HCT116 (cell line): ENCODE measurements at regions not wholly inside any gene's neighbourhood (a gene's known extent, or its start where the extent isn't known, plus 50 kb on each side); places are given as distances from the start of the nearest gene placed in this dataset.

Experiments
- ATAC-seq: fragments of 200-7000 bp; cut with Tn5 transposase; 2 replicates; pipeline ENCODE4 v1.9.1; 2020; ENCODE audit warnings: mild to moderate bottlenecking, moderate library complexity
- BruUV-seq: library from RNA; stranded (reverse); fragments of 400-500 nt; replicated peaks from 2 replicates; lab custom pipeline; 2021; lab: Mats Ljungman, UMichigan
- CTCF ChIA-PET: fragments of 300-600 bp; sonication (Branson Sonifier 250); formaldehyde crosslinking; loops from one replicate; lab custom pipeline; 2021; ENCODE audit warnings: antibody characterized with exemption; lab: Charles Lee
- POLR2A ChIA-PET: fragments of 300-600, 350-600 bp; sonication (Branson Sonifier 250); formaldehyde crosslinking; loops from one replicate; lab custom pipeline; 2021; ENCODE audit warnings: antibody characterized with exemption; lab: Charles Lee
- RAD21 ChIA-PET, 2 experiments: fragments of 300-600 bp; sonication (Branson Sonifier 250); formaldehyde crosslinking; loops; one replicate each; lab custom pipeline; 2023; ENCODE audit warnings: low total read pairs in 2 of 2; ENCODE audit not compliant: uncharacterized antibody in 2 of 2, unreplicated experiment in 2 of 2, low non-redundant PET in 1 of 2; lab: Charles Lee
- DNase-seq: peaks from one replicate; pipeline ENCODE4 v3.0.0-alpha.2; 2010; ENCODE audit warnings: low read depth, low spot score
- H2AFZ ChIP-seq: fragments of 200-600 bp; shearing (Covaris generic), sonication (generic); 2 replicates; pipeline ENCODE4 v1.6.1; 2017; ENCODE audit warnings: low read depth, mixed run types, mixed read lengths, antibody characterized with exemption, low read length; ENCODE audit not compliant: poor library complexity, severe bottlenecking
- H3K27ac ChIP-seq: 2 replicates; pipeline ENCODE4 v1.5.1; 2012; ENCODE audit warnings: low read depth, low read length
- H3K27me3 ChIP-seq: fragments of 200-600 bp; sonication (generic); 2 replicates; pipeline ENCODE4 v1.6.1; 2016; ENCODE audit warnings: mixed run types, low read length, mixed read lengths; ENCODE audit not compliant: insufficient read depth
- H3K36me3 ChIP-seq, 2 experiments: fragments of 200-500 bp in 1 of 2; fragments of 200-600 bp in 1 of 2; sonication (Bioruptor generic) in 1 of 2; sonication (generic) in 1 of 2; 2 replicates each; pipeline versions ENCODE4 v1.5.1 to v1.6.1; 2014 to 2016; ENCODE audit warnings: low read length in 2 of 2, inconsistent platforms in 1 of 2, mixed read lengths in 1 of 2, mixed run types in 1 of 2; ENCODE audit not compliant: insufficient read depth in 2 of 2, control insufficient read depth in 1 of 2
- H3K4me1 ChIP-seq, 2 experiments: fragments of 200-600 bp in 1 of 2; sonication (generic) in 1 of 2; 2 replicates each; pipeline versions ENCODE4 v1.5.1 to v1.6.1; 2012 to 2017; ENCODE audit warnings: low read length in 2 of 2, inconsistent platforms in 1 of 2, mild to moderate bottlenecking in 1 of 2, mixed read lengths in 1 of 2, mixed run types in 1 of 2, moderate library complexity in 1 of 2; ENCODE audit not compliant: insufficient read depth in 2 of 2, control insufficient read depth in 1 of 2
- H3K4me2 ChIP-seq: fragments of 200-600 bp; sonication (generic); 2 replicates; pipeline ENCODE4 v1.6.1; 2017; ENCODE audit warnings: mixed run types, low read length, mixed read lengths
- H3K4me3 ChIP-seq, 2 experiments: fragments of 200-600 bp in 1 of 2; sonication (generic) in 1 of 2; replicated peaks in 1 of 2; 2 replicates each; pipeline ENCODE4 v1.5.1; 2011 to 2016; ENCODE audit warnings: low read length in 2 of 2, control low read depth in 1 of 2, low read depth in 1 of 2, mild to moderate bottlenecking in 1 of 2, mixed read lengths in 1 of 2, mixed run types in 1 of 2
- H3K79me2 ChIP-seq: fragments of 200-600 bp; sonication (generic); 2 replicates; pipeline ENCODE4 v1.6.1; 2017; ENCODE audit warnings: mild to moderate bottlenecking, mixed run types, low read length, moderate library complexity, mixed read lengths; ENCODE audit not compliant: insufficient read depth
- H3K9ac ChIP-seq: fragments of 200-600 bp; sonication (generic); 2 replicates; pipeline ENCODE4 v1.6.1; 2016; ENCODE audit warnings: low read length, mixed read lengths
- H3K9me2 ChIP-seq: fragments of 200-600 bp; sonication (generic), shearing (Covaris generic); 2 replicates; pipeline ENCODE4 v1.6.1; 2017; ENCODE audit warnings: mixed run types, mild to moderate bottlenecking, moderate library complexity; ENCODE audit not compliant: insufficient read depth
- H3K9me3 ChIP-seq, 2 experiments: fragments of 200-500 bp in 1 of 2; fragments of 200-600 bp in 1 of 2; sonication (Bioruptor generic) in 1 of 2; sonication (generic) in 1 of 2; 2 replicates each; pipeline ENCODE4 v1.6.1; 2014 to 2017; ENCODE audit warnings: low read length in 2 of 2, mixed read lengths in 2 of 2, inconsistent platforms in 1 of 2, low read depth in 1 of 2, mild to moderate bottlenecking in 1 of 2, mixed run types in 1 of 2, moderate library complexity in 1 of 2; ENCODE audit not compliant: control insufficient read depth in 1 of 2, insufficient read depth in 1 of 2
- H4K20me1 ChIP-seq: fragments of 200-600 bp; sonication (generic), shearing (Covaris generic); 2 replicates; pipeline ENCODE4 v1.6.1; 2017; ENCODE audit warnings: mixed run types, mild to moderate bottlenecking, moderate library complexity; ENCODE audit not compliant: insufficient read depth
- ATF3 ChIP-seq: IDR thresholded peaks from 2 replicates; pipeline ENCODE4 v1.6.1; 2012
- CBX3 ChIP-seq: IDR thresholded peaks from 2 replicates; pipeline ENCODE4 v1.6.1; 2012; ENCODE audit warnings: low read depth
- CEBPB ChIP-seq: IDR thresholded peaks from 2 replicates; pipeline ENCODE4 v1.6.1; 2012; ENCODE audit warnings: low read depth
- EGR1 ChIP-seq: IDR thresholded peaks from 2 replicates; pipeline ENCODE4 v1.6.1; 2012; ENCODE audit warnings: low read depth
- ELF1 ChIP-seq: IDR thresholded peaks from 2 replicates; pipeline ENCODE4 v1.6.1; 2012; ENCODE audit warnings: low read depth, borderline replicate concordance
- EZH2 ChIP-seq: fragments of 200-600 bp; sonication (generic); IDR thresholded peaks from 2 replicates; pipeline ENCODE4 v1.6.1; 2017; ENCODE audit warnings: antibody characterized with exemption, mixed run types
- EZH2phosphoT487 ChIP-seq: fragments of 200-600 bp; IDR thresholded peaks from 2 replicates; pipeline ENCODE4 v1.6.1; 2018; ENCODE audit warnings: antibody characterized with exemption, borderline replicate concordance
- FOSL1 ChIP-seq: IDR thresholded peaks from 2 replicates; pipeline ENCODE4 v1.6.1; 2012; ENCODE audit warnings: low read depth
- JUND ChIP-seq: IDR thresholded peaks from 2 replicates; pipeline ENCODE4 v1.6.1; 2012
- MAX ChIP-seq: IDR thresholded peaks from 2 replicates; pipeline ENCODE4 v1.6.1; 2012
- POLR2A ChIP-seq: IDR thresholded peaks from 2 replicates; pipeline ENCODE4 v1.7.0; 2011; ENCODE audit warnings: borderline replicate concordance; ENCODE audit not compliant: insufficient read depth, insufficient read length; ENCODE audit errors: extremely low read depth
- POLR2AphosphoS5 ChIP-seq: IDR thresholded peaks from 2 replicates; pipeline ENCODE4 v1.6.1; 2011; ENCODE audit warnings: mild to moderate bottlenecking, low read depth, low read length, moderate library complexity
- RAD21 ChIP-seq: IDR thresholded peaks from 2 replicates; pipeline ENCODE4 v1.6.1; 2012; ENCODE audit warnings: low read depth, mild to moderate bottlenecking
- REST ChIP-seq: IDR thresholded peaks from 2 replicates; pipeline ENCODE4 v1.6.1; 2012; ENCODE audit warnings: low read depth
- SIN3A ChIP-seq: IDR thresholded peaks from 2 replicates; pipeline ENCODE4 v1.6.1; 2012; ENCODE audit warnings: low read depth
- SP1 ChIP-seq: IDR thresholded peaks from 2 replicates; pipeline ENCODE4 v1.6.1; 2012; ENCODE audit warnings: low read depth
- TCF7L2 ChIP-seq: IDR thresholded peaks from 2 replicates; pipeline ENCODE4 v1.7.0; 2011; ENCODE audit warnings: borderline replicate concordance, inconsistent platforms; ENCODE audit not compliant: insufficient read depth, insufficient read length; ENCODE audit errors: extremely low read depth
- ZNF274 ChIP-seq: fragments of 200-500 bp; sonication (Bioruptor generic); IDR thresholded peaks from 2 replicates; pipeline ENCODE4 v1.6.1; 2014; ENCODE audit warnings: mild to moderate bottlenecking, low read depth, low read length, inconsistent platforms
- intact Hi-C: fragments of 100-400 bp; cut with micrococcal nuclease; formaldehyde crosslinking; loops from 2 replicates; pipeline ENCODE4 v1.10.0; 2022
- TF ChIP-seq, protein P1 (sequence below), 3 experiments: fragments of 200-600 bp in 1 of 3; sonication (generic) in 1 of 3; IDR thresholded peaks in 2 of 3; conservative IDR thresholded peaks in 1 of 3; 2 replicates each; pipeline ENCODE4 v1.5.1; 2012 to 2017; ENCODE audit warnings: low read depth in 2 of 3, low read length in 2 of 3, antibody characterized with exemption in 1 of 3, borderline replicate concordance in 1 of 3, control low read depth in 1 of 3, mild to moderate bottlenecking in 1 of 3, mixed read lengths in 1 of 3, mixed run types in 1 of 3, moderate library complexity in 1 of 3; ENCODE audit not compliant: insufficient read depth in 1 of 3

- TF ChIP-seq, protein P1, sequence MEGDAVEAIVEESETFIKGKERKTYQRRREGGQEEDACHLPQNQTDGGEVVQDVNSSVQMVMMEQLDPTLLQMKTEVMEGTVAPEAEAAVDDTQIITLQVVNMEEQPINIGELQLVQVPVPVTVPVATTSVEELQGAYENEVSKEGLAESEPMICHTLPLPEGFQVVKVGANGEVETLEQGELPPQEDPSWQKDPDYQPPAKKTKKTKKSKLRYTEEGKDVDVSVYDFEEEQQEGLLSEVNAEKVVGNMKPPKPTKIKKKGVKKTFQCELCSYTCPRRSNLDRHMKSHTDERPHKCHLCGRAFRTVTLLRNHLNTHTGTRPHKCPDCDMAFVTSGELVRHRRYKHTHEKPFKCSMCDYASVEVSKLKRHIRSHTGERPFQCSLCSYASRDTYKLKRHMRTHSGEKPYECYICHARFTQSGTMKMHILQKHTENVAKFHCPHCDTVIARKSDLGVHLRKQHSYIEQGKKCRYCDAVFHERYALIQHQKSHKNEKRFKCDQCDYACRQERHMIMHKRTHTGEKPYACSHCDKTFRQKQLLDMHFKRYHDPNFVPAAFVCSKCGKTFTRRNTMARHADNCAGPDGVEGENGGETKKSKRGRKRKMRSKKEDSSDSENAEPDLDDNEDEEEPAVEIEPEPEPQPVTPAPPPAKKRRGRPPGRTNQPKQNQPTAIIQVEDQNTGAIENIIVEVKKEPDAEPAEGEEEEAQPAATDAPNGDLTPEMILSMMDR (IDR thresholded peaks at IDR 0.05 in 2 of 3, conservative IDR thresholded peaks at IDR 0.05 in 1 of 3; ENCODE audit: borderline replicate concordance in 1 of 3, insufficient read depth in 1 of 3, low read depth in 2 of 3, low read length in 2 of 3), result no peak
- no peak for TF ChIP-seq POLR2AphosphoS5
- TF ChIP-seq, all 23 proteins: peak for 0
Measured at GRCh38 chr14:84401631-84402030, 1128.3 kb upstream of the FLRT2 start (continued).

DNA sequence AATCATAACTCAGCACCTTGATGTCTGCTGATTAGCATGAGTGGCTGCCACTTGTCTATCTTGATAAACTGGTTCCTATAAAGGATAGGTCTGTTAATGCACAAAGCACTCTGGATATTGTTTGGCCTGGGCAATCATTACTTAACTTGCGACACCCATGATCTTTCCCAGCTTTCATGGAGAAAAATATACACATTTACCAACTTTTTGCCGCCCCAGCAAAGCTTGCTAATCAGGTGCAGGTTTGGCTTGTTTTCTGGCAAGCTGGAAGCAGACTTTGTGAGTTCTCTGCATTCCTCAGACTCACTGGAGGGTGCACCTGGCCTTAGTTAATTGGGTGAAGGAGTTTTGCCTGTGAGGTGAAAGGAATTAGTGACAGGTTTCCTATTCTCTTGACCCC is 1126.4 kb upstream of the FLRT2 start:
- H2AFZ ChIP-seq, result no peak overlapping the region
- H3K36me3 ChIP-seq, result no peaks in the 10 kb centered on the region
- H3K9me3 ChIP-seq, result peaks cover 0 to 15% of the 10 kb centered on the region in 2 experiments; a peak in 2 of 4 replicates
- CTCF ChIA-PET, result no interaction called here
- no peak for ATAC-seq
- H3K4me1 ChIP-seq, result no peaks in the 10 kb centered on the region
- H3K9me2 ChIP-seq, result no peaks in the 10 kb centered on the region
- no peak for TF ChIP-seq REST
- no peak for TF ChIP-seq POLR2AphosphoS5
- TF ChIP-seq, protein P1 (IDR thresholded peaks at IDR 0.05 in 2 of 3, conservative IDR thresholded peaks at IDR 0.05 in 1 of 3; ENCODE audit: borderline replicate concordance in 1 of 3, insufficient read depth in 1 of 3, low read depth in 2 of 3, low read length in 2 of 3), result no peak
- no peak for TF ChIP-seq EGR1
- no peak for TF ChIP-seq SP1
- no peak for TF ChIP-seq ATF3
- no peak for TF ChIP-seq CBX3
- TF ChIP-seq FOSL1, result no peak
- TF ChIP-seq EZH2phosphoT487, result no peak
- TF ChIP-seq POLR2A, result no peak
- no peak for TF ChIP-seq CEBPB
- no peak for TF ChIP-seq EZH2
- TF ChIP-seq ELF1, result no peak
- TF ChIP-seq ZNF274, result no peak
- TF ChIP-seq JUND, result no peak
- TF ChIP-seq MAX, result no peak
- TF ChIP-seq TCF7L2, result no peak
- TF ChIP-seq SIN3A, result no peak
- TF ChIP-seq RAD21, result no peak
- H3K4me3 ChIP-seq, result no peak overlapping the region
- RAD21 ChIA-PET, result no interaction called here
- no TSS peak for BruUV-seq
- H3K79me2 ChIP-seq, result no peaks in the 10 kb centered on the region
- no peaks in the 10 kb centered on the region for H3K27me3 ChIP-seq
- no peak overlapping the region for H3K9ac ChIP-seq
- no peaks in the 10 kb centered on the region for H4K20me1 ChIP-seq
- POLR2A ChIA-PET, result no interaction called here
- no peak overlapping the region for H3K27ac ChIP-seq
- no peak overlapping the region for H3K4me2 ChIP-seq
- intact Hi-C loops, result no loop called here
- DNase-seq, result no peak
